NOMO-1 treated with dmso at 0.1 percent for 144 hours (cell line): ENCODE measurements at regions not wholly inside any gene's neighbourhood (a gene's known extent, or its start where the extent isn't known, plus 50 kb on each side); places are given as distances from the start of the nearest gene placed in this dataset.
"Not testable (repeated sequence)": the region's sequence is repeated elsewhere in the genome, so short reads cannot be mapped to it uniquely, and the experiment has no call there.

ENCODE experiments used
- DNase-seq: peaks from one replicate; lab custom pipeline; 2025; ENCODE audit not compliant: unreplicated experiment; lab: John Stamatoyannopoulos, UW

GRCh38 chr3:20406611-20407011 is 220.6 kb upstream of the SGO1 start:
- DNase-seq = no peak

- peak; percentile 53 for DNase-seq
Observed at GRCh38 chr3:20405744-20406143, 219.7 kb upstream of the SGO1 start.

- no peak for DNase-seq
Observed at GRCh38 chr3:20405231-20405630, 219.2 kb upstream of the SGO1 start.

- DNase-seq = no peak
Observed at GRCh38 chr3:20404741-20405100, 218.7 kb upstream of the SGO1 start.

GRCh38 chr3:20403986-20404740 is 218.2 kb upstream of the SGO1 start:
- DNase-seq = no peak

- DNase-seq = no peak
Observed at GRCh38 chr3:20401253-20401652, 215.2 kb upstream of the SGO1 start.

- no peak for DNase-seq
Observed at GRCh38 chr3:20400686-20401085, 214.7 kb upstream of the SGO1 start.

GRCh38 chr3:20400281-20400680 is 214.3 kb upstream of the SGO1 start:
- no peak for DNase-seq

GRCh38 chr3:20396335-20396734 is 210.3 kb upstream of the SGO1 start:
- no peak for DNase-seq

GRCh38 chr3:20395692-20396091 is 209.7 kb upstream of the SGO1 start:
- DNase-seq = no peak

GRCh38 chr3:20394243-20394642 is 208.2 kb upstream of the SGO1 start:
- no peak for DNase-seq

- no peak for DNase-seq
Observed at GRCh38 chr3:20391644-20392043, 205.6 kb upstream of the SGO1 start.

GRCh38 chr3:20388971-20389370 is 203.0 kb upstream of the SGO1 start:
- no peak for DNase-seq

GRCh38 chr3:20380295-20380694 is 194.3 kb upstream of the SGO1 start:
- DNase-seq = no peak

- no peak for DNase-seq
Observed at GRCh38 chr3:20378315-20378714, 192.3 kb upstream of the SGO1 start.

- no peak for DNase-seq
Observed at GRCh38 chr3:20376665-20377217, 190.7 kb upstream of the SGO1 start.

GRCh38 chr3:20375302-20375701 is 189.3 kb upstream of the SGO1 start:
- no peak for DNase-seq

GRCh38 chr3:20370273-20371063 is 184.5 kb upstream of the SGO1 start:
- DNase-seq = not testable (repeated sequence)

GRCh38 chr3:20361000-20361399 is 175.0 kb upstream of the SGO1 start:
- DNase-seq = no peak

- no peak for DNase-seq
Observed at GRCh38 chr3:20353286-20353685, 167.3 kb upstream of the SGO1 start.

GRCh38 chr3:20352546-20353179 is 166.7 kb upstream of the SGO1 start:
- DNase-seq = peak; percentile 1

GRCh38 chr3:20350449-20350848 is 164.4 kb upstream of the SGO1 start:
- DNase-seq = no peak
